CD4-positive, alpha-beta T cell treated with Interleukin-12 subunit alpha and Interleukin-12 subunit beta, for 1 hour (primary cell): ENCODE measurements at regions not wholly inside any gene's neighbourhood (a gene's known extent, or its start where the extent isn't known, plus 50 kb on each side); places are given as distances from the start of the nearest gene placed in this dataset.

Experiments used
- DNase-seq: peaks from one replicate; pipeline ENCODE4 v3.0.0-alpha.2; 2020

GRCh38 chr3:69435274-69436265, 49.7 kb upstream of the FRMD4B start:
- no peak for DNase-seq
